CD14-positive monocyte (primary cell): ENCODE measurements at regions not wholly inside any gene's neighbourhood (a gene's known extent, or its start where the extent isn't known, plus 50 kb on each side); places are given as distances from the start of the nearest gene placed in this dataset.

Experiments used
- DNase-seq, 3 donors: peaks; one replicate each; pipeline ENCODE4 v3.0.0-alpha.2; 2011 to 2022
- H2AFZ ChIP-seq: 2 replicates; pipeline ENCODE4 v1.6.0; 2012; ENCODE audit warnings: mild to moderate bottlenecking, low read depth, low read length, inconsistent platforms; ENCODE audit not compliant: insufficient read depth, poor library complexity, severe bottlenecking
- H3K27ac ChIP-seq, 2 donors: 1 replicate in 1 of 2; 2 replicates in 1 of 2; pipeline ENCODE4 v1.5.1; 2012 to 2013; ENCODE audit warnings: low read length in 2 of 2, control low read depth in 1 of 2, inconsistent platforms in 1 of 2, low read depth in 1 of 2, mild to moderate bottlenecking in 1 of 2
- H3K27me3 ChIP-seq, 2 donors: one replicate each; pipeline versions ENCODE4 v1.6.0 to v1.6.1; 2011 to 2013; ENCODE audit warnings: low read length in 2 of 2; ENCODE audit not compliant: control insufficient read depth in 2 of 2, insufficient read depth in 2 of 2
- H3K36me3 ChIP-seq, 2 donors: replicated peaks in 1 of 2; 1 replicate in 1 of 2; 2 replicates in 1 of 2; pipeline versions ENCODE4 v1.5.1 to v1.6.1; 2012 to 2013; ENCODE audit warnings: low read length in 2 of 2, control low read depth in 1 of 2, inconsistent platforms in 1 of 2, mild to moderate bottlenecking in 1 of 2; ENCODE audit not compliant: insufficient read depth in 2 of 2, control insufficient read depth in 1 of 2
- H3K4me1 ChIP-seq, 2 donors: 1 replicate in 1 of 2; 2 replicates in 1 of 2; pipeline versions ENCODE4 v1.5.1 to v1.6.1; 2012 to 2013; ENCODE audit warnings: low read length in 2 of 2, control low read depth in 1 of 2, inconsistent platforms in 1 of 2, mild to moderate bottlenecking in 1 of 2, moderate library complexity in 1 of 2; ENCODE audit not compliant: insufficient read depth in 2 of 2, control insufficient read depth in 1 of 2
- H3K4me2 ChIP-seq: replicated peaks from 2 replicates; pipeline ENCODE3; 2012; ENCODE audit warnings: low read length, moderate library complexity, mild to moderate bottlenecking; ENCODE audit not compliant: poor library complexity, severe bottlenecking; ENCODE audit errors: extremely low read depth
- H3K4me3 ChIP-seq, 3 experiments: fragments of 200-600 bp in 1 of 3; sonication (generic) in 1 of 3; replicated peaks in 1 of 3; 1 replicate in 2 of 3; 2 replicates in 1 of 3; pipeline ENCODE4 v1.5.1; 2011 to 2013; ENCODE audit warnings: low read length in 3 of 3, mild to moderate bottlenecking in 3 of 3, control low read depth in 2 of 3, low read depth in 2 of 3, inconsistent platforms in 1 of 3, moderate library complexity in 1 of 3
- H3K79me2 ChIP-seq: 2 replicates; pipeline ENCODE4 v1.6.0; 2012; ENCODE audit warnings: mild to moderate bottlenecking, control low read depth, inconsistent platforms, low read length, moderate library complexity; ENCODE audit not compliant: insufficient read depth
- H3K9ac ChIP-seq: 2 replicates; pipeline ENCODE4 v1.6.0; 2017; ENCODE audit warnings: low read length, mild to moderate bottlenecking; ENCODE audit not compliant: insufficient read depth, poor library complexity, severe bottlenecking
- H3K9me3 ChIP-seq, 2 donors: replicated peaks in 1 of 2; 1 replicate in 1 of 2; 2 replicates in 1 of 2; pipeline versions ENCODE4 v1.5.1 to v1.6.1; 2012 to 2013; ENCODE audit warnings: low read length in 2 of 2, control low read depth in 1 of 2; ENCODE audit not compliant: control insufficient read depth in 1 of 2, insufficient read depth in 1 of 2
- H4K20me1 ChIP-seq: 2 replicates; pipeline ENCODE4 v1.6.0; 2012; ENCODE audit warnings: mild to moderate bottlenecking, low read length, control low read depth, moderate library complexity; ENCODE audit not compliant: insufficient read depth
- H3K27ac Mint-ChIP-seq, 7 donors: one replicate each; pipeline ENCODE4 v1.8.0; 2020; ENCODE audit warnings: mild to moderate bottlenecking in 7 of 7, mixed read lengths in 7 of 7, moderate library complexity in 6 of 7, inconsistent platforms in 2 of 7
- H3K27me3 Mint-ChIP-seq, 3 donors: one replicate each; pipeline ENCODE4 v1.8.0; 2021 to 2022; ENCODE audit warnings: low read depth in 3 of 3, mild to moderate bottlenecking in 3 of 3, mixed read lengths in 3 of 3, moderate library complexity in 3 of 3, inconsistent platforms in 1 of 3
- H3K36me3 Mint-ChIP-seq, 2 donors: one replicate each; pipeline ENCODE4 v1.8.0; 2020; ENCODE audit warnings: mixed read lengths in 2 of 2, inconsistent platforms in 1 of 2, mild to moderate bottlenecking in 1 of 2
- H3K4me1 Mint-ChIP-seq: one replicate; pipeline ENCODE4 v1.8.0; 2020; ENCODE audit warnings: mild to moderate bottlenecking, mixed read lengths
- H3K4me3 Mint-ChIP-seq, 2 donors: one replicate each; pipeline ENCODE4 v1.8.0; 2020; ENCODE audit warnings: mild to moderate bottlenecking in 2 of 2, mixed read lengths in 2 of 2, moderate library complexity in 1 of 2
- H3K9me3 Mint-ChIP-seq, 7 donors: one replicate each; pipeline ENCODE4 v1.8.0; 2020 to 2022; ENCODE audit warnings: mixed read lengths in 7 of 7, mild to moderate bottlenecking in 6 of 7, moderate library complexity in 6 of 7, inconsistent platforms in 2 of 7
- CTCF ChIP-seq: fragments of 200-600 bp; IDR thresholded peaks from one replicate; pipeline ENCODE4 v1.8.0; 2022; ENCODE audit warnings: antibody characterized with exemption, mild to moderate bottlenecking
- WGBS: methylation state at CpG from one replicate; pipeline ENCODE4 v1.1.5; 2013; ENCODE audit warnings: missing lambda C conversion rate; ENCODE audit not compliant: insufficient coverage; 5-methylcytosine and 5-hydroxymethylcytosine counted together
- intact Hi-C, 2 donors: fragments of 100-400 bp; cut with micrococcal nuclease; formaldehyde crosslinking; loops; one replicate each; pipeline versions ENCODE4 v1.15.0 to v1.15.1; 2023

- intact Hi-C loops: no loop called here
- Mint-ChIP-seq H3K36me3 (peaks cover 22 to 23% of the 10 kb centered on the region in 2 donors), H3K4me1 (peaks cover 29% of the 10 kb centered on the region), H3K27ac (peak overlapping the region in 2 of 7 donors; percentile 46 to 71), H3K9me3 (peaks cover 5 to 13% (median 11%) of the 10 kb centered on the region in 7 donors), H3K27me3 (peaks cover 0 to 2% (median 0%) of the 10 kb centered on the region in 3 donors), H3K4me3 (no peak overlapping the region)
- Histone ChIP-seq H3K4me1 (peaks cover 14 to 23% of the 10 kb centered on the region in 2 donors), H3K27me3 (no peaks in the 10 kb centered on the region), H3K36me3 (no peaks in the 10 kb centered on the region), H4K20me1 (no peaks in the 10 kb centered on the region), H3K27ac (no peak overlapping the region), H3K4me3 (no peak overlapping the region), H3K9me3 (peaks cover 0 to 6% of the 10 kb centered on the region in 2 donors), H3K79me2 (peaks cover 73% of the 10 kb centered on the region), H3K9ac (no peak overlapping the region), H3K4me2 (no peak overlapping the region), H2AFZ (no peak overlapping the region)
- WGBS: over 99% methylated on average over 14 of the region's 28 CpGs
- DNase-seq: no peak
- no peak for TF ChIP-seq CTCF
These were observed 469.8 kb downstream of the PCNX1 start for GRCh38 chr14:71377099-71377498.

GRCh38 chr14:71380271-71380670 lies 473.0 kb downstream of the PCNX1 start:
- no peak overlapping the region for H2AFZ ChIP-seq

More at GRCh38 chr14:71380271-71380670, 473.0 kb downstream of the PCNX1 start:
- no peaks in the 10 kb centered on the region for H4K20me1 ChIP-seq
- Mint-ChIP-seq H3K4me3 (no peak overlapping the region), H3K4me1 (peaks cover 27% of the 10 kb centered on the region), H3K27ac (no peak overlapping the region), H3K27me3 (peaks cover 0 to 2% (median 0%) of the 10 kb centered on the region in 3 donors), H3K9me3 (peaks cover 5 to 13% (median 11%) of the 10 kb centered on the region in 7 donors), H3K36me3 (peaks cover 26 to 35% of the 10 kb centered on the region in 2 donors)
- DNase-seq: no peak
- no peak overlapping the region for H3K9ac ChIP-seq
- H3K4me1 ChIP-seq: peaks cover 6 to 12% of the 10 kb centered on the region in 2 donors
- H3K36me3 ChIP-seq: no peaks in the 10 kb centered on the region
- WGBS: 92% methylated on average over 2 of the region's 2 CpGs
- H3K4me2 ChIP-seq: no peak overlapping the region
- TF ChIP-seq CTCF: no peak
- H3K79me2 ChIP-seq: peaks cover 76% of the 10 kb centered on the region
- H3K27ac ChIP-seq: no peak overlapping the region
- peaks cover 0 to 6% of the 10 kb centered on the region in 2 donors for H3K9me3 ChIP-seq
- H3K4me3 ChIP-seq: no peak overlapping the region
- intact Hi-C loops: no loop called here
- no peaks in the 10 kb centered on the region for H3K27me3 ChIP-seq
